ENCODE measurements at regions not wholly inside any gene's neighbourhood (a gene's known extent, or its start where the extent isn't known, plus 50 kb on each side); places are given as distances from the start of the nearest gene placed in this dataset.

- H3K4me3 ChIP-seq (replicated peaks; ENCODE audit: low read depth, low read length): no peak overlapping the region
- no peak for TF ChIP-seq CTCF (IDR thresholded peaks at IDR 0.05; ENCODE audit: low read depth, low read length, missing control alignments)
- no peak for DNase-seq (ENCODE audit: extremely low read depth, low read depth)
Observed at GRCh38 chr2:78281164-78281563, 744.3 kb upstream of the REG3G start.

- TF ChIP-seq CTCF (IDR thresholded peaks at IDR 0.05; ENCODE audit: low read depth, low read length, missing control alignments): no peak
- no peak for DNase-seq (ENCODE audit: extremely low read depth, low read depth)
- no peak overlapping the region for H3K4me3 ChIP-seq (replicated peaks; ENCODE audit: low read depth, low read length)
Observed at GRCh38 chr2:78290581-78291214, 734.8 kb upstream of the REG3G start.

- no peak for DNase-seq (ENCODE audit: extremely low read depth, low read depth)
- TF ChIP-seq CTCF (IDR thresholded peaks at IDR 0.05; ENCODE audit: low read depth, low read length, missing control alignments): no peak
- H3K4me3 ChIP-seq (replicated peaks; ENCODE audit: low read depth, low read length): no peak overlapping the region
Observed at GRCh38 chr2:78293768-78294167, 731.7 kb upstream of the REG3G start.

GRCh38 chr2:78301166-78301789, 724.2 kb upstream of the REG3G start:
- DNase-seq (ENCODE audit: extremely low read depth, low read depth): no peak
- no peak for TF ChIP-seq CTCF (IDR thresholded peaks at IDR 0.05; ENCODE audit: low read depth, low read length, missing control alignments)
- H3K4me3 ChIP-seq (replicated peaks; ENCODE audit: low read depth, low read length): no peak overlapping the region

GRCh38 chr2:78304678-78305077, 720.8 kb upstream of the REG3G start:
- no peak overlapping the region for H3K4me3 ChIP-seq (replicated peaks; ENCODE audit: low read depth, low read length)
- no peak for TF ChIP-seq CTCF (IDR thresholded peaks at IDR 0.05; ENCODE audit: low read depth, low read length, missing control alignments)
- no peak for DNase-seq (ENCODE audit: extremely low read depth, low read depth)

GRCh38 chr2:78309460-78309859, 716.0 kb upstream of the REG3G start:
- no peak for TF ChIP-seq CTCF (IDR thresholded peaks at IDR 0.05; ENCODE audit: low read depth, low read length, missing control alignments)
- no peak for DNase-seq (ENCODE audit: extremely low read depth, low read depth)
- no peak overlapping the region for H3K4me3 ChIP-seq (replicated peaks; ENCODE audit: low read depth, low read length)

Measured in HFF-Myc (cell line).